Keratinocyte (primary cell): ENCODE measurements at regions not wholly inside any gene's neighbourhood (a gene's known extent, or its start where the extent isn't known, plus 50 kb on each side); places are given as distances from the start of the nearest gene placed in this dataset.
A peak's percentile ranks its signal among the peaks of the same experiment; 100 is the strongest.

Experiments used
- DNase-seq: peaks from one replicate; pipeline ENCODE4 v3.0.0-alpha.2; 2011; ENCODE audit warnings: low read depth, missing footprints, low spot score
- FAIRE-seq: peaks from 2 replicates; lab custom pipeline; 2011; peaks lifted over from hg19 to GRCh38; lab: Jason Lieb, UNC
- H2AFZ ChIP-seq: 2 replicates; pipeline ENCODE4 v1.6.0; 2012; ENCODE audit warnings: low read length, control low read depth, inconsistent platforms; ENCODE audit not compliant: control insufficient read depth
- H3K27ac ChIP-seq: 2 replicates; pipeline ENCODE4 v1.5.1; 2011; ENCODE audit warnings: low read length; ENCODE audit not compliant: control insufficient read depth, insufficient read depth
- H3K27me3 ChIP-seq: 3 replicates; pipeline ENCODE4 v1.6.0; 2011; ENCODE audit warnings: low read length; ENCODE audit not compliant: control insufficient read depth, insufficient read depth; ENCODE audit errors: extremely low read depth
- H3K36me3 ChIP-seq, 2 experiments: 2 replicates in 1 of 2; 3 replicates in 1 of 2; pipeline ENCODE4 v1.5.1; 2011; ENCODE audit warnings: low read length in 2 of 2, mild to moderate bottlenecking in 1 of 2; ENCODE audit not compliant: control insufficient read depth in 2 of 2, insufficient read depth in 2 of 2; ENCODE audit errors: extremely low read depth in 1 of 2
- H3K4me1 ChIP-seq: 3 replicates; pipeline ENCODE4 v1.5.1; 2011; ENCODE audit warnings: low read length; ENCODE audit not compliant: control insufficient read depth, insufficient read depth; ENCODE audit errors: extremely low read depth
- H3K4me2 ChIP-seq: 3 replicates; pipeline ENCODE4 v1.6.0; 2011; ENCODE audit warnings: low read depth, low read length; ENCODE audit not compliant: control insufficient read depth, insufficient read depth; ENCODE audit errors: extremely low read depth
- H3K4me3 ChIP-seq, 3 experiments: fragments of 200-600 bp in 1 of 3; sonication (generic) in 1 of 3; 2 replicates in 2 of 3; 3 replicates in 1 of 3; pipeline ENCODE4 v1.5.1; 2011 to 2016; ENCODE audit warnings: low read length in 3 of 3, mild to moderate bottlenecking in 3 of 3, control low read depth in 2 of 3, inconsistent platforms in 1 of 3, low read depth in 1 of 3, mixed read lengths in 1 of 3, mixed run types in 1 of 3, moderate library complexity in 1 of 3; ENCODE audit not compliant: control insufficient read depth in 2 of 3, insufficient read depth in 2 of 3; ENCODE audit errors: extremely low read depth in 1 of 3
- H3K79me2 ChIP-seq: 2 replicates; pipeline ENCODE4 v1.6.0; 2012; ENCODE audit warnings: low read length; ENCODE audit not compliant: control insufficient read depth, insufficient read depth
- H3K9ac ChIP-seq: 3 replicates; pipeline ENCODE4 v1.6.0; 2011; ENCODE audit warnings: low read length; ENCODE audit not compliant: control insufficient read depth, insufficient read depth; ENCODE audit errors: extremely low read depth
- H3K9me1 ChIP-seq: 3 replicates; pipeline ENCODE4 v1.6.0; 2011; ENCODE audit warnings: low read length; ENCODE audit not compliant: control insufficient read depth, insufficient read depth; ENCODE audit errors: extremely low read depth
- H3K9me3 ChIP-seq: 2 replicates; pipeline ENCODE4 v1.5.1; 2012; ENCODE audit warnings: low read depth, low read length; ENCODE audit not compliant: control insufficient read depth
- H4K20me1 ChIP-seq: 3 replicates; pipeline ENCODE4 v1.6.0; 2011; ENCODE audit warnings: low read length; ENCODE audit not compliant: control insufficient read depth, insufficient read depth; ENCODE audit errors: extremely low read depth
- CTCF ChIP-seq, 3 experiments: IDR thresholded peaks in 1 of 3; conservative IDR thresholded peaks in 1 of 3; optimal IDR thresholded peaks in 1 of 3; 2 replicates in 2 of 3; 3 replicates in 1 of 3; pipeline versions ENCODE3 to v1.5.1; 2011; ENCODE audit warnings: low read length in 3 of 3, mild to moderate bottlenecking in 3 of 3, moderate library complexity in 2 of 3, control low read depth in 1 of 3, inconsistent platforms in 1 of 3; ENCODE audit not compliant: insufficient read depth in 2 of 3; ENCODE audit errors: extremely low read depth in 1 of 3
- EZH2 ChIP-seq: IDR thresholded peaks from one replicate; pipeline ENCODE4 v1.6.1; 2012; ENCODE audit warnings: inconsistent platforms, mild to moderate bottlenecking, low read length, moderate library complexity
- dilution Hi-C: fragments of 300-500 bp; cut with MboI; formaldehyde crosslinking; loops from one replicate; pipeline ENCODE4 v1.7.0; 2020; ENCODE audit warnings: low sequenced_read_pairs; ENCODE audit not compliant: extremely low pct_ligation_motif_present

- Histone ChIP-seq H3K4me3 (no peak overlapping the region), H3K36me3 (no peaks in the 10 kb centered on the region), H3K27me3 (no peaks in the 10 kb centered on the region), H2AFZ (no peak overlapping the region), H3K79me2 (no peaks in the 10 kb centered on the region), H4K20me1 (no peaks in the 10 kb centered on the region), H3K4me1 (peaks cover 5% of the 10 kb centered on the region), H3K9me1 (no peaks in the 10 kb centered on the region), H3K9me3 (no peaks in the 10 kb centered on the region), H3K27ac (no peak overlapping the region), H3K4me2 (no peak overlapping the region), H3K9ac (no peak overlapping the region)
- TF ChIP-seq CTCF (optimal IDR thresholded peaks at IDR 0.05 in 1 of 3, IDR thresholded peaks at IDR 0.05 in 1 of 3, conservative IDR thresholded peaks at IDR 0.05 in 1 of 3; ENCODE audit: extremely low read depth in 1 of 3, insufficient read depth in 2 of 3, low read length in 3 of 3): no peak
- TF ChIP-seq EZH2: no peak
- dilution Hi-C loops: no loop called here
- DNase-seq (no peak), FAIRE-seq (no peak)
Observed at GRCh38 chr12:94811611-94812010, 161.3 kb upstream of the TMCC3 start.

- Histone ChIP-seq H3K79me2 (no peaks in the 10 kb centered on the region), H3K9me1 (no peaks in the 10 kb centered on the region), H3K27me3 (no peaks in the 10 kb centered on the region), H4K20me1 (no peaks in the 10 kb centered on the region), H3K36me3 (no peaks in the 10 kb centered on the region), H3K4me1 (peaks cover 9% of the 10 kb centered on the region), H3K4me3 (no peak overlapping the region), H3K4me2 (no peak overlapping the region), H2AFZ (peak overlapping the region; percentile 19), H3K9me3 (no peaks in the 10 kb centered on the region), H3K9ac (no peak overlapping the region), H3K27ac (no peak overlapping the region)
- dilution Hi-C loops: no loop called here
- peak; percentile 41 for FAIRE-seq
- DNase-seq: no peak
- TF ChIP-seq EZH2 (no peak), CTCF (optimal IDR thresholded peaks at IDR 0.05 in 1 of 3, IDR thresholded peaks at IDR 0.05 in 1 of 3, conservative IDR thresholded peaks at IDR 0.05 in 1 of 3; ENCODE audit: extremely low read depth in 1 of 3, insufficient read depth in 2 of 3, low read length in 3 of 3) (no peak)
Observed at GRCh38 chr12:94807951-94808350, 157.6 kb upstream of the TMCC3 start.
